HG03342 (cell line): ENCODE measurements at regions not wholly inside any gene's neighbourhood (a gene's known extent, or its start where the extent isn't known, plus 50 kb on each side); places are given as distances from the start of the nearest gene placed in this dataset.
"Not testable (repeated sequence)": the region's sequence is repeated elsewhere in the genome, so short reads cannot be mapped to it uniquely, and the experiment has no call there.

ENCODE experiments used
- ATAC-seq: cut with Tn5 transposase; IDR thresholded peaks from one replicate; pipeline ENCODE4 v1.9.1; 2021; ENCODE audit warnings: mild to moderate bottlenecking, moderate library complexity; ENCODE audit not compliant: unreplicated experiment

DNA sequence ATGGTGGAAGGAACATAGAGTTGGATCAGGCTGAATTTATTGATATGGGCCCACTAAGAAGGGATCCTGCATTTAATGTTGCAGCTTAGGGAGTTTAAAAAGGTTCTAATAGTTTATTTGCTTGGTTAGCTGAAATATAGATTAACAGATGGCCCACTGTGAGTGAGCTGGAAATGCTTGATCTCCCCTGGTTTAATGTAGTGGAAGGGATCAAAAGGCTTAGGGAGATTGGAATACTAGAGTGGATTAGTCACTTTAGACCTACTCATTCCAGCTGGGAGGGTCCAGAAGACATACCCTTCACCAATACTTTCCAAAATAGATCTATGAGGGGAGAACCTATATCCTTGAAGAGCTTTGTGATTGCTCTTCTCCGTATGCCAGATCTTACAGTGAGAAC, 130.1 kb upstream of the ZC3H12C start:
- ATAC-seq, result no peak

DNA sequence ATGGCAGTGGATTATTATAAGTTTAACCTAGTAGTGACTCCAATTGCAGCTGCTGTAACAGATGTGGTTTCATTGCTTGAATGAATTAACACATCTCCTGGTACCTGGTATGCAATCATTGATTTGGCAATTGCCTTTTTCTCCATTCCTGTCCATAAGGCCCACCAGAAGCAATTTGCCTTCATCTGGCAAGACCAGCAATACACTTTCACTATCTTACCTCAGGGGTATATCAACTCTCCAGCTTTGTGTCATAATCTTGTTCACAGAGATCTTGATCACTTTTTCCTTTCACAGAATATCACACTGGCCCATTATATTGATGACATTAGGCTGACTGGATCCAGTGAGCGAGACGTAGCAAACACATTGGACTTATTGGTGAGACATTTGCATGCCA, 128.7 kb upstream of the ZC3H12C start:
- no peak for ATAC-seq

DNA sequence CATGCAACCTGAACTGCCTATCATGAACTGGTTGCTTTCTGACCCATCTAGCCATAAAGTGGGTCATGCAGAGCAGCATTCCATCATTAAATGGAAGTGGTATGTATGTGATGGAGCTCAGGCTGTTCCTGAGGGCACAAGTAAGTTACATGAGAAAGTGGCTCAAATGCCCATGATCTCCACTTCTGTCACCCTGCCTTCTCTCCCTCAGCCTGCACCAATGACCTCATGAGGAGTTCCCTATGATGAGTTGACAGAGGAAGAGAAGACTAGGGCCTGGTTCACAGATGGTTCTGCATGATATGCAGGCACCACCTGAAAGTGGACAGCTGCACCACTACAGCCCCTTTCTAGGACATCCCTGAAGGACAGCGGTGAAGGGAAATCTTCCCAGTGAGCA, 127.7 kb upstream of the ZC3H12C start:
- ATAC-seq, result not testable (repeated sequence)

DNA sequence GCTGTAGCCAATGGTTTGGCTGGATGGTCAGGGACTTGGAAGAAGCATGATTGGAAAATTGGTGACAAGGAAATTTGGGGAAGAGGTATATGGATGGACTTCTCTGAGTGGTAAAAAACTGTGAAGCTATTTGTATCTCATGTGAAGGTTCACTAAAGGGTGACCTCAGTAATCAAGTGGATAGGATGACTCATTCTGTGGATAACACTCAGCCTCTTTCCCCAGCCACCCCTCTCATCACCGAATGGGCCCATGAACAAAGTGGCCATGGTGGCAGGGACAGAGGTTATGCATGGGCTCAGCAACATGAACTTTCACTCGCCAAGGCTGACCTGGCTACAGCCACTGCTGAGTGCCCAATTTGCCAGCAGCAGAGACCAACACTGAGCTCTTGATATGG, 127.3 kb upstream of the ZC3H12C start:
- ATAC-seq, result not testable (repeated sequence)

DNA sequence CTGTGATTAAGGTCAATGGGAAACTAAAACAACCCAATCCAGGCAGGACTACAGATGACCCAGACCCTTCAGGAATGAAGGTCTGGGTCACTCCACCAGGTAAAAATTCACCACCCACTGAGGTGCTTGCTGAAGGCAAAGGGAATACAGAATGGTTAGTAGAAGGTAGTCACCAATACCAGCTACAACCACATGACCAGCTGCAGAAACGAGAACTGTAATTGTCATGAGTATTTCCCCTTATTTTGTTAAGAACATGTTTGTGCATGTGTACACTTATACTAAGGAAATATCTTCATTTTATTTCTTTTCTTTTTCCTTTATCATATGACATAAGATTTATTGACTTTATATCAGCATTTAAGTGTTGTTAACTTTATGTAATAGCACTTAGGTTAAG, 126.1 kb upstream of the ZC3H12C start:
- ATAC-seq, result not testable (repeated sequence)

DNA sequence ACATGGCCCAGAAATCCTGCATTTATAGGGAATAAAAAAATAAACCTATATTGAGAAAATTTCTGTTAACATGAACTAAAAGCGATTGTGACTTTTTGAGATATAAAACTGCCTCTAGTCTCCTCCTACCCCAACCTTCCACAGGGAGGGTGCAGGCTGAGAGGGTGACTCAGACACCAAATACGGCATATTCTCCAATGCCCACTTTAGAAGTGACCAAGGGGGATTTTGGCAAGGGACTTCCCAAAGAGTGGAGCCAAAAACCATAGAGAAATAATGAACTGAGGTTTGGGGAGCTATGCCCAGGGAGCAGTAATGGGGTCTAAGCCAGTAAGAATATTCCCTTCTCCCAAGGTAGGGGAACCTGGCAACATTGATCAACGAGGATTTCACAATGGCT, 124.9 kb upstream of the ZC3H12C start:
- no peak for ATAC-seq

DNA sequence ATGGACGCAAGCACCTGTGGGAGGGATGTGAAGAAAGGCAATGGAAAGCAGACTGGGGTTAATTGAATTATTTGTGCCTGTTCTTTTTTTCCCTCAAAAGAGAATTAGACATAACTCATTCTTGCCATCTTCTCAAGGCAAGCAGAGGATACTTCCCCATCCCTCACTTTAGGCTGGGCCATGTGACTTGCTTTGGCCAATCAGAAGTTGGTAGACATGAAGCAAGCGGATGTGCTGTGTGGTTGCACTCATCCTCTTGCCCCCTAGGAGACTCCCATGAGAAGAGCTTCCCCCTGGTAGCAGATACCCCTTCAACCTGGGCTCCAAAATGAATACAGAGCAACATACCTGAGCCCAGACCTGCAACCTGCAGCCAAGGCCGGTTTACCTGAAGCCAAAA, 124.4 kb upstream of the ZC3H12C start:
- ATAC-seq, result no peak

DNA sequence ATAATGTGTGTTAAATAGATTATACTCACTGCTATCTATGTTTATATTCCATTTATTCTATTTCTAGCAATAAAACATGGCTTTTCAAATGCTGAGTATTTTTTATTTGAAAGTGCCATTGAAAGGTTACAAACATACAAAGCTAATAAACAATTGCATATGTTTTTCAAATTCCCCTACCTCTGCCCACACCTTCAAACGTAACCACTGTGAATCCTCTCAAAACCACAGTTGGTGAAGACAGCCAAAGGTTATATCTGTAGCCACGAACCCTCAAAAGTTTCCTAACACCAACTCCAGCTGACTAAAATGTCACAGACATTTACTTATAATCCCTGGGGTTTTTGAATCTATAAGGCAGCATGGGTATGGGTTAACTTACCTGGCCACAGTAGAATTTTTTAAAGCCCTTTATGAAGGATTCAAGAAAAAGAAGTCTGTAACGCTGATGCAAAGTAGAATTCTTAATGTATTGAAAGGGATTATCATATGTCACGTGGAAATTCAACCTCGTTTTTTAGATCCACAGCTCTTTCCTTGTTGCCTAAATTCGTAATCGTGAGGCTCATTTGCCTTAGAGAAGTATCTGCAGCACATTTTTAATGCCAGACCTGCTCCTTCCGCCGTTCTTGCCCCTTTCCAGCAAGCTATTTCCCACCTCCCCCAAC, 122.5 kb upstream of the ZC3H12C start:
- peak; percentile 53 for ATAC-seq

DNA sequence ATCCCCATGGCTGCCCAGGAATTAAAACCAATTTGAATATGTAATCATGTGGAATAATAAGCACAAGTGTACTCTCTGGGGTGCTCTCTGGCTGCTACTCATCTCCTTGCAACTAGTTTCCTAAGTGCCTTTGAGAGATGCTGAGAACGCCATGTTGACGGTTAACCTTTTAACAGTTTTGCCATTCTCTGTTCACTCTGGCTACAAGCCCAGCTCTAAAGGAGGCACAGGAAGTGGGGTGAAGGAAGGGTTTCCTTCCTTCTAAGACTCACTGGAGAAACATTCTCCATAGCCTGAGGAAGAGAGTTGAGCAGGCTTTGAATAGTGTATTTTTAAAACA, 122.0 kb upstream of the ZC3H12C start:
- no peak for ATAC-seq

DNA sequence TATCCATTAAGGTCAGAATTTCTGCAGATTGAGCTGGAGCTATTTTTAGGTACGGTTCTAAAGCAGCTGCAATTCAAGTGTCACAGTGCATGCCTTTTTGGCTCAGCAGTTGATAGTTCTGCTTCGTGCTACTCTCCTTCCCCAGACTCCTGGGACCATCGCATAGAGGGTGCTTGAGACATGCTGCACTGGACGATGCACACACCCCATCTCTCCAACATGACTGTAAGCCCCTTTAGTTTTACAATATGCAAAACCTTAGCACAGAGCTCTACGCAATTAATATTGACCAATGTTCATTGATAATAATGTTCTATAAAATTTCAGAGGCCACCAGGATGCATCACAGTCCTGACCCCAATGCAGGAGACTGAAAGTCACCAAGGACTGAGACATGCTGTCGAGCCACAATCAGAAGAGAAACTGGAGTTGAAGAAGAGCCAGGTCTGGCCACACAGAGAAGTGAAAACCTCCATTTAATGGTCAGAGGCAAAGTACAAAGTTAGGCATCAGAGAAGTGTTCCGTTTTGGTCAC, 120.9 kb upstream of the ZC3H12C start:
- ATAC-seq, result peak; percentile 72

DNA sequence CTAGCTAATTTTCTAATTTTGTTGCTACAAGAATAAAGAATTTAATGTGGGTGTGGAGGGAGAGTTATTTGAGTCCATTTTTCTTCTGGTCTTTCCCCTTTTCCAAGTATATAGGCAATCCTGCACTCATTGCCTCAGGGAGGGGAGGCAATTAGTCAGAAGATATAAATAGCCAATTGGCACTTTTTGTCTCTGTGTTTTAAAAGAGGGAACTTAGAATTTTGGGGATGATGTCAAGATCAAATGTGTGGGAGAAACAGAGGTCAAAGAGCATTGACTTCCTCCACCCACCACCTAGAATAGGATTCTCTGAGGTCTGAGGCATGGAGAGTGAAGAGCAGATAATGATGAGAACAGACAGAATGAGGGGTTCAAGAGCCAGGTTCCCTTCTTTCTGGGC, 120.3 kb upstream of the ZC3H12C start:
- no peak for ATAC-seq

DNA sequence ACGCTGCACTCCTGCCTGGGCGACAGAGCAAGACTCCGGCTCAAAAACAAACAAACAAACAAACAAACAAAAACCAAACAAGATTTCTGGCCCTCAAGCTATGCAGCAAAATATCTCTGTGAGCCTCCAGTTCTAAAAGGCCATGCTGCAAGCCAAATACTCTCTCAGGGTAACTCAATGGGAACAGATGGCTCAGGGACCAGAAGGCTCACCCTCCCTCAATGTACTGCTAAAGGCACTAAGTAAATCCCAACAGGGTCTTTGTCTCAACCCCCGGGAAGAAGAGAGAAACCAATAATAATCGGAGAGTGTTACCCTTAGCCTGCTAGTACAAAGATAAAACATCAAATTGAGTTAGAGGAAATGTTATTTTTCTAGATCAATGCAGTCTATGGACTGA, 119.7 kb upstream of the ZC3H12C start:
- ATAC-seq, result no peak

DNA sequence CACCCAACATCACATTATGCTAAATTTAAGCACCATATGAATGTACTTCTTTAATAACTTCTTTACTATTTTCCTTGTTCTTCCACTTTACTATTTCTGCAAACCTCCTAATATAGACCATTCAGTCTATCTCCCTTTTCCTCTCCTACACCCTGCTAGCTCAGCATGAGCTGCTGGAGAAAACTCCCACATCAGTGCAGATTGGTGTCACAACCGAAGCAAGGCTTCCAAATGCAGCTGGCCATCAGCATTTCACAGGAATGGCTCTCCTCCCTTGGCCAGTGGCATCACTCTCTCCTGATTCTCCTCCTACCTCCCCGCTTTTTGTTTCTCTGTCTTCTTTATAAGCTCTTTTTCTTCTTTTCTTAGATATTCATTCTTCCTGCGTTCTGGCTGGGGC, 118.7 kb upstream of the ZC3H12C start:
- no peak for ATAC-seq

DNA sequence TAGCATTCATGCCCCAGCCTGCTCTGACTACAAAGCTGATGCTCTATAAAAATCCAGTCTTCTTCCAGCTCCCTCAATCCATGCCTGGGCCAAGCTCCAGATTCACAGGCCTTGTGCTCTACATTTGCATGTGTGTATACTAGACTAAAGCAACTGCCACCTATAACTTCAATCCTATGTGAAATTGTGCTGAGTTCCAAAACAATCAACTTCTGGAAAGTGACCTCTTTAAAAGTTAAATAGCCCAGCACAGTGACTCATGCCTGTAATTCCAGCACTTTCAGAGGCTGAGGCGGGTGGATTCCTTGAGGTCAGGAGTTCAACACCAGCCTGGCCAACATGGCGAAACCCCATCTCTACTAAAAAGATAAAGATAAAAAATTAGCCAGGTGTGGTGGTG, 114.3 kb upstream of the ZC3H12C start:
- ATAC-seq, result no peak

DNA sequence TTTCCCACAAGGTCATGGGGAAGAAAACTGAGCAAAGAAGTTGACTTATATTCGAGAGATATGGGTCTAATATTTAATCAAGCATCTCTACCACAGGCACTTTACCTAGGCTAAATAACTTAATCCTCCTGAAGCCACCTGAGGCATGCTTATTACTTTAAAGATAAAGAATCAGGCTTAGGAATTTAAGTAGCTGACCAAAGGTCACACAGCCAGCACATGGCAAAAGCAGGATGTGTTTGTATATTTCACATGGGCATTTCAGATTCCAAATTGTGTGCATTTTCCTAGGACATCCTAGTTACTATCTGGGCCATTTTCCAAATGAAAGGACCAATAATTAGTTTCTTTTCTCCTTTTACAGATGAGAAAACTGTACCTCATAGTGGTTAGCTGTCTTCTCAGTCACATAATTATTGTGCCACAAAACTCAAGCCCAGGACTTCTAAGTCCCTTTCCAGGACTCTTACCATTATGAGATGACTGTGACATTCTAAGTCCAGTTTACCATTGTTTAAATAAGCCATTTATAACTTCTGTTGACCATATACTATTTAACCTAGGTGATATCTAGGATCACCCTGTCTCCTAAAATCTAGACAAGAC, 112.1 kb upstream of the ZC3H12C start:
- no peak for ATAC-seq

DNA sequence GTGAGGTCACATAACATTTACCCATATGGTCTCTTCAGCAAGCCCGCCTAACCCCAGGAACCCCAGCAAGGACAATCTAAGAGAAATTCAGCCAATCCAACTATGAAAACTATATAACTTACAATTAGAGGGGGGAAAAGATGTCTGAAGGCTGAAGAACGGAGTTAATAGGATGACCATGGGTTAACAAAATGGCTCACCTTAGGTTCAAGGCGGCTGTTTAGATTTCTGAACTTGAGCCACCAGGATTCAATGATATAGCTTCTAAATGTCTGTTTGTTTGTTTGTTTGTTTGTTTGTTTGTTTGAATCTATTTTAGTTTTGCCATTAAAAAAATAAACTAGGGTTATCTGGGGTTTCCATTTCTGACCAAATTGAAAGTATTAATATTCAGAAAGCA, 109.8 kb upstream of the ZC3H12C start:
- no peak for ATAC-seq

DNA sequence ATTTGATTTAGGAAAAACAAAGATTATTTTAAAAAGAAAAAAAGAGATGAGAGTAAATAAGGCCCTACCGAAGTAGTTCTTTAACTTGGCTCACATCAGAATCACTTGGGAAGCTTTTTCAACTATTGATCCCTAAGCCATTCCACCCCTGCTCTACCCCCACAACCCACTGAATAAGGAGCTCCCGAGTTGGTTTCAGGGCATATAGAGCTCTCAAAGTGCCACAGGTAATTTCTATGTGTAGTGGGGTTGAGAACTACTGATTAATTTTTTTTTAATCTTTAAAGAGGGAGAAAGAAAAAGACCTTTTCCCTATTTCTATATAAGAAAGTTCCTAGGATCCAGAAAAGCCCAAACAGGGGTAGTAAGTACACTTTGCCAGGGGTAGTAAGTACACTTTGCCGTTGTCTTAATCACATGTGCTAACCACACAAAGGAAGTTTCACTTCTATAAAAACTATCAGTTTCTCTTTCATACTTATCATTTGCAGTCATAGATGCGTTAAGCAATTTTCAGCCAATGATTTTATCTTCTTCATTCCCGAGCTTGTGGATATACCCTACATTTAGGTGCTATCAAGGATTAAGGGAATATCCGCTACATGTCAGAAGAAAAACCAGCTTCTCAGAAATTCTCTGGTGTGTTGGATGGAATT, 108.4 kb upstream of the ZC3H12C start:
- ATAC-seq, result peak; percentile 97

DNA sequence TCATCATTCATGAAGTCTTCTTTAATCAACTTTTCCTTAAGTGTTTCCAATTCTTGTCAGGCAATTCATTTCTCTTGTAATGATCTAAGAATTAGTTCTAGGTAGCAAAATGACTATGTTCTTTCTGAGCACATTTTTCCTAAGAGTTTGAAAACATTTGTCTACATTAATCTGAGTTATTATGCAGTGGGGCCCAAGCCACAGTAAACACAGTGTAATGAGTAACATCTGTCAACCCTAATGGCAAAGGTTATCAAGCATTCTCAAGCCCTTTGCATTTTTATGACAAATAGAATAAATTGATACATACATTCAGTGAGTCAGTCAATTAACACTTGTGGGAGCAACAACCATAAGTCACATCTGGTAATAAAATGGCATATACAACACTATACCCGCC, 106.7 kb upstream of the ZC3H12C start:
- ATAC-seq, result no peak

DNA sequence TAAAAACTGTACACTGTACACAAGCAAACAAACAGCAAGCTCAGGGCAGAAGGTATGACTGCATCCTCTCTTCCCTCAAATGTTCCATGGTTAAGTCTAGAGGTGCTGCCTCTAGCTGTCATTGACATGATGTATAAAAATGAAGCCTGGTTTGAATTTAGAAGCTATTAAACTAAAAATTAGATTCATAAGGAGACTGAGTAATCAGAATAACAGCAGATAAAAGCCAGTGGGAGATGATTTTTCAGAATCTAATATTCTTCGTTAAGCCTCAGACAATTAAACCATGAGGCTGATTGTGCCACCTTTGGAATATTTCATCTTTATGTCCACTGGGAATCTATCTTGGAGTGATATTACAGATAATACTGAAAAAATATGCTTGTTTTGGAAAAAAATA, 101.4 kb upstream of the ZC3H12C start:
- ATAC-seq, result no peak

DNA sequence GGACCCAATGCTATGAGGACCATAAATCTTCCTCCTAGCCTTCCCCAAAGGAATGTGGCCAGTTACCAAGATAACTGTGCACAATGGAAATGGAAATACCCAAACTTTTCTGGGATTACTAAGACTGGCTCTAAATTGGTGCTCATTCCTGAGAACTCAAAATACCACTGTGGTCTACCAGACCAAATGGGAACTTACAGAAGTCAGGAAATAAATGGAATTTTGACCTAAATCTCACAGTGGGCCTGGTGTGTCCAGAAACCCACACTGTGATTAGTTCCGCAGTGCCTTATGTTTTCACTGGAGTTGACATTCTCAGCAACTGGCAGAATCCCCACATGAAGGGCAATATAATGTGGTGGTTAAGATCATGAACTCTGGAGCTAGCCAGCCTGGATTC, 99.4 kb upstream of the ZC3H12C start:
- ATAC-seq, result no peak

DNA sequence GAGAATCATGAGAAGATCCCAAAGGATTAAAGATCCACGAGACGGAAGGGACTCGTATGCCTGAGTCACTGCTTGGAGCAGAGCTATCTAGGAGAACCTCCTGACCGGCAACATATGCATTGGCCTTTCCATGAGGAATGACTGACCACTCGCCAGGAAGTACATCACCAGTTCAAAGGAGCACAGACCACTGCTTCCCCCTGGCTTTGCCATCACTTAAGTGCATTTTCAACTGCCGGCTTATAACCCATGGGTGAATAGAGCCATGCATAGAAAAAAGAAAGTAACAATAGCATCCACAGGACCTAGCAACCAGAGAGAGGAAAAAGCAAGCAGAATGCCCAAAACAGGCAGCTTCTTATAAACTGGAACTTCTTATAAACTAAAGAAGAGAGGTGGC, 98.3 kb upstream of the ZC3H12C start:
- ATAC-seq, result no peak

DNA sequence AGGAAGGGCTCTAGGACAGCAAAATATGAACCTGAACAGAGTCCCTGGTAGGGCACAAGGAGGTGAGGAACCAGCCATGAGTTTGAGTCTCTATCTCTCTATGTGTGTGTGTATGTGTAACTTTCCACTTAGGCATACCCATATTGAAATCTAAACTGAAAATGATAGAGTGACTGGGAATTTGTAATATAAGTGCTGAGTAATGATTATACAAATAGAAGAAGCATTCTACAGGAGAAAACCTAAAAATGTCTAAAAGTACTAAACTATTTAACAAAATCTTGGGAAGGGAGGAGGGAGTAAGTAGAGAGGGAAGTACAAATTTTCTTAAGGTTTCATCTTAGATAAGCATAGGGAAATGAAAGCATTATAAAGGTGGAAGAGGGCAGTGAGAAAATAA, 97.1 kb upstream of the ZC3H12C start:
- ATAC-seq, result no peak
